Calu3 (cell line): ENCODE measurements at regions not wholly inside any gene's neighbourhood (a gene's known extent, or its start where the extent isn't known, plus 50 kb on each side); places are given as distances from the start of the nearest gene placed in this dataset.

ENCODE experiments used
- BruUV-seq: library from RNA; stranded (reverse); fragments of 400-500 nt; replicated peaks from 2 replicates; lab custom pipeline; 2021; lab: Mats Ljungman, UMichigan
- CTCF ChIA-PET: fragments of 300-600 bp; sonication (Branson Sonifier 250); formaldehyde crosslinking; loops from one replicate; lab custom pipeline; 2022; ENCODE audit warnings: antibody characterized with exemption; lab: Charles Lee
- DNase-seq: peaks from one replicate; pipeline ENCODE4 v3.0.0; 2022
- H3K27ac Mint-ChIP-seq: one replicate; pipeline ENCODE4 v1.8.0; 2022; ENCODE audit warnings: mixed read lengths; ENCODE audit not compliant: unreplicated experiment
- H3K27me3 Mint-ChIP-seq: one replicate; pipeline ENCODE4 v1.8.0; 2022; ENCODE audit warnings: mixed read lengths; ENCODE audit not compliant: unreplicated experiment
- H3K36me3 Mint-ChIP-seq: one replicate; pipeline ENCODE4 v1.8.0; 2022; ENCODE audit warnings: mild to moderate bottlenecking, moderate library complexity, mixed read lengths; ENCODE audit not compliant: insufficient read depth, unreplicated experiment
- H3K4me1 Mint-ChIP-seq: one replicate; pipeline ENCODE4 v1.8.0; 2022; ENCODE audit warnings: mild to moderate bottlenecking, low read depth, mixed read lengths; ENCODE audit not compliant: unreplicated experiment
- H3K4me3 Mint-ChIP-seq: one replicate; pipeline ENCODE4 v1.8.0; 2022; ENCODE audit warnings: mild to moderate bottlenecking, low read depth, moderate library complexity, mixed read lengths; ENCODE audit not compliant: unreplicated experiment
- H3K9me3 Mint-ChIP-seq: one replicate; pipeline ENCODE4 v1.8.0; 2022; ENCODE audit warnings: low read depth, mixed read lengths; ENCODE audit not compliant: unreplicated experiment
- CTCF ChIP-seq: fragments of 200-600 bp; IDR thresholded peaks from one replicate; pipeline ENCODE4 v1.8.0; 2022; ENCODE audit warnings: antibody characterized with exemption; ENCODE audit not compliant: unreplicated experiment
- intact Hi-C: fragments of 100-400 bp; cut with micrococcal nuclease; formaldehyde crosslinking; loops from one replicate; pipeline ENCODE4 v1.10.0; 2022; ENCODE audit not compliant: unreplicated experiment

- intact Hi-C loops, result loop anchor here (5.0 kb wide), 2 partner anchors 48 to 398 kb away; no protein-coding TSS in a partner anchor
- TF ChIP-seq CTCF, result no peak
- H3K9me3 Mint-ChIP-seq, result no peaks in the 10 kb centered on the region
- no peaks in the 10 kb centered on the region for H3K27me3 Mint-ChIP-seq
- H3K27ac Mint-ChIP-seq, result no peak overlapping the region
- no peaks in the 10 kb centered on the region for H3K4me1 Mint-ChIP-seq
- no peak overlapping the region for H3K4me3 Mint-ChIP-seq
- no TSS peak for BruUV-seq
- CTCF ChIA-PET, result no interaction called here
- H3K36me3 Mint-ChIP-seq, result no peaks in the 10 kb centered on the region
- DNase-seq, result no peak
These were observed 348.3 kb upstream of the FIGN start for GRCh38 chr2:164084066-164084465.

- CTCF ChIA-PET, result no interaction called here
- H3K4me3 Mint-ChIP-seq, result no peak overlapping the region
- no peak overlapping the region for H3K27ac Mint-ChIP-seq
- H3K36me3 Mint-ChIP-seq, result no peaks in the 10 kb centered on the region
- TF ChIP-seq CTCF, result no peak
- intact Hi-C loops, result loop anchor here (5.0 kb wide), 2 partner anchors 52 to 402 kb away; no protein-coding TSS in a partner anchor
- no peaks in the 10 kb centered on the region for H3K9me3 Mint-ChIP-seq
- no peaks in the 10 kb centered on the region for H3K27me3 Mint-ChIP-seq
- no TSS peak for BruUV-seq
- no peaks in the 10 kb centered on the region for H3K4me1 Mint-ChIP-seq
- DNase-seq, result no peak
These were observed 344.7 kb upstream of the FIGN start for GRCh38 chr2:164080486-164080885.

- BruUV-seq, result no TSS peak
- Mint-ChIP-seq H3K9me3 (no peaks in the 10 kb centered on the region), H3K27me3 (no peaks in the 10 kb centered on the region), H3K36me3 (no peaks in the 10 kb centered on the region), H3K27ac (no peak overlapping the region), H3K4me3 (no peak overlapping the region), H3K4me1 (no peaks in the 10 kb centered on the region)
- CTCF ChIA-PET, result no interaction called here
- no peak for DNase-seq
- intact Hi-C loops, result no loop called here
- no peak for TF ChIP-seq CTCF
These were observed 343.4 kb upstream of the FIGN start for GRCh38 chr2:164079258-164079657.

- H3K4me1 Mint-ChIP-seq, result no peaks in the 10 kb centered on the region
These were observed 342.6 kb upstream of the FIGN start for GRCh38 chr2:164078421-164078820.

More at GRCh38 chr2:164078421-164078820, 342.6 kb upstream of the FIGN start:
- no peak for TF ChIP-seq CTCF
- BruUV-seq, result no TSS peak
- Mint-ChIP-seq H3K9me3 (no peaks in the 10 kb centered on the region), H3K27ac (no peak overlapping the region), H3K4me3 (no peak overlapping the region), H3K36me3 (no peaks in the 10 kb centered on the region), H3K27me3 (no peaks in the 10 kb centered on the region)
- DNase-seq, result no peak
- intact Hi-C loops, result no loop called here
- CTCF ChIA-PET, result no interaction called here
